ENCODE measurements at regions not wholly inside any gene's neighbourhood (a gene's known extent, or its start where the extent isn't known, plus 50 kb on each side); places are given as distances from the start of the nearest gene placed in this dataset.

- peak; percentile 93 for TF ChIP-seq ZNF441 (CRISPR knock-in tag; IDR thresholded peaks at IDR 0.05; ENCODE audit: borderline replicate concordance)
- TF ChIP-seq ZNF530 (CRISPR knock-in tag; IDR thresholded peaks at IDR 0.05; ENCODE audit: low read depth) = no peak
- no peak for TF ChIP-seq ATF7-NPFF (CRISPR knock-in tag; IDR thresholded peaks at IDR 0.05; ENCODE audit: low read depth)
- TF ChIP-seq, protein P1, sequence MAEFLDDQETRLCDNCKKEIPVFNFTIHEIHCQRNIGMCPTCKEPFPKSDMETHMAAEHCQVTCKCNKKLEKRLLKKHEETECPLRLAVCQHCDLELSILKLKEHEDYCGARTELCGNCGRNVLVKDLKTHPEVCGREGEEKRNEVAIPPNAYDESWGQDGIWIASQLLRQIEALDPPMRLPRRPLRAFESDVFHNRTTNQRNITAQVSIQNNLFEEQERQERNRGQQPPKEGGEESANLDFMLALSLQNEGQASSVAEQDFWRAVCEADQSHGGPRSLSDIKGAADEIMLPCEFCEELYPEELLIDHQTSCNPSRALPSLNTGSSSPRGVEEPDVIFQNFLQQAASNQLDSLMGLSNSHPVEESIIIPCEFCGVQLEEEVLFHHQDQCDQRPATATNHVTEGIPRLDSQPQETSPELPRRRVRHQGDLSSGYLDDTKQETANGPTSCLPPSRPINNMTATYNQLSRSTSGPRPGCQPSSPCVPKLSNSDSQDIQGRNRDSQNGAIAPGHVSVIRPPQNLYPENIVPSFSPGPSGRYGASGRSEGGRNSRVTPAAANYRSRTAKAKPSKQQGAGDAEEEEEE (CRISPR knock-in tag; IDR thresholded peaks at IDR 0.05; ENCODE audit: borderline replicate concordance) = no peak
- no peak for TF ChIP-seq GTF2F1 (IDR thresholded peaks at IDR 0.05; ENCODE audit: low read length)
- TF ChIP-seq ZMYM3 (CRISPR knock-in tag; IDR thresholded peaks at IDR 0.05) = peak; percentile 23; the same call in 1 of the 2 replicates
- TF ChIP-seq PAX8 (CRISPR knock-in tag; IDR thresholded peaks at IDR 0.05; ENCODE audit: borderline replicate concordance) = no peak
- peak; percentile 28 for TF ChIP-seq HNF4A (CRISPR knock-in tag; IDR thresholded peaks at IDR 0.05)
- TF ChIP-seq ZNF775 (CRISPR knock-in tag; IDR thresholded peaks at IDR 0.05; ENCODE audit: borderline replicate concordance) = no peak
- TF ChIP-seq ZBTB44 (CRISPR knock-in tag; IDR thresholded peaks at IDR 0.05) = no peak
- no peak; the same call in 1 of the 2 replicates for TF ChIP-seq SALL1 (CRISPR knock-in tag; IDR thresholded peaks at IDR 0.05)
- no peak for TF ChIP-seq CEBPG (CRISPR knock-in tag; IDR thresholded peaks at IDR 0.05)
- TF ChIP-seq ZNF24 (IDR thresholded peaks at IDR 0.05) = no peak
- TF ChIP-seq HDAC6 (IDR thresholded peaks at IDR 0.05; ENCODE audit: low read depth, low read length) = no peak
- no peak for TF ChIP-seq NFAT5 (CRISPR knock-in tag; IDR thresholded peaks at IDR 0.05)
- no peak for TF ChIP-seq MEIS2 (CRISPR knock-in tag; IDR thresholded peaks at IDR 0.05)
- TF ChIP-seq, protein P2, sequence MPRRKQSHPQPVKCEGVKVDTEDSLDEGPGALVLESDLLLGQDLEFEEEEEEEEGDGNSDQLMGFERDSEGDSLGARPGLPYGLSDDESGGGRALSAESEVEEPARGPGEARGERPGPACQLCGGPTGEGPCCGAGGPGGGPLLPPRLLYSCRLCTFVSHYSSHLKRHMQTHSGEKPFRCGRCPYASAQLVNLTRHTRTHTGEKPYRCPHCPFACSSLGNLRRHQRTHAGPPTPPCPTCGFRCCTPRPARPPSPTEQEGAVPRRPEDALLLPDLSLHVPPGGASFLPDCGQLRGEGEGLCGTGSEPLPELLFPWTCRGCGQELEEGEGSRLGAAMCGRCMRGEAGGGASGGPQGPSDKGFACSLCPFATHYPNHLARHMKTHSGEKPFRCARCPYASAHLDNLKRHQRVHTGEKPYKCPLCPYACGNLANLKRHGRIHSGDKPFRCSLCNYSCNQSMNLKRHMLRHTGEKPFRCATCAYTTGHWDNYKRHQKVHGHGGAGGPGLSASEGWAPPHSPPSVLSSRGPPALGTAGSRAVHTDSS (CRISPR knock-in tag; conservative IDR thresholded peaks at IDR 0.05) = no peak
- TF ChIP-seq ZNF264 (CRISPR knock-in tag; IDR thresholded peaks at IDR 0.05) = no peak
These were observed 323.8 kb upstream of the ZFHX3 start (continued) for GRCh38 chr16:73371584-73372319.

Data from HepG2 (cell line).